AG04449 (cell line): ENCODE measurements at regions not wholly inside any gene's neighbourhood (a gene's known extent, or its start where the extent isn't known, plus 50 kb on each side); places are given as distances from the start of the nearest gene placed in this dataset.

Experiments
- CTCF ChIA-PET: fragments of 350-600 bp; formaldehyde crosslinking; extraction: SDS; loops from one replicate; lab custom pipeline; 2021; ENCODE audit warnings: antibody characterized with exemption; lab: Yijun Ruan, JAX
- POLR2A ChIA-PET: fragments of 400-600, 350-600 bp; formaldehyde crosslinking; extraction: SDS; loops from one replicate; lab custom pipeline; 2020; ENCODE audit warnings: antibody characterized with exemption, inconsistent platforms; lab: Yijun Ruan, JAX
- DNase-seq: peaks from one replicate; pipeline ENCODE4 v3.0.0-alpha.2; 2010; ENCODE audit warnings: low read depth, low spot score
- H3K4me3 ChIP-seq: 2 replicates; pipeline ENCODE4 v1.5.1; 2011; ENCODE audit warnings: low read depth, mild to moderate bottlenecking, control low read depth, low read length
- TF ChIP-seq, protein P1 (sequence below): IDR thresholded peaks from one replicate; pipeline ENCODE4 v1.5.1; 2011; ENCODE audit warnings: mild to moderate bottlenecking, moderate library complexity, low read length, control low read depth, inconsistent platforms; ENCODE audit not compliant: insufficient read depth; ENCODE audit errors: missing control alignments

DNA sequence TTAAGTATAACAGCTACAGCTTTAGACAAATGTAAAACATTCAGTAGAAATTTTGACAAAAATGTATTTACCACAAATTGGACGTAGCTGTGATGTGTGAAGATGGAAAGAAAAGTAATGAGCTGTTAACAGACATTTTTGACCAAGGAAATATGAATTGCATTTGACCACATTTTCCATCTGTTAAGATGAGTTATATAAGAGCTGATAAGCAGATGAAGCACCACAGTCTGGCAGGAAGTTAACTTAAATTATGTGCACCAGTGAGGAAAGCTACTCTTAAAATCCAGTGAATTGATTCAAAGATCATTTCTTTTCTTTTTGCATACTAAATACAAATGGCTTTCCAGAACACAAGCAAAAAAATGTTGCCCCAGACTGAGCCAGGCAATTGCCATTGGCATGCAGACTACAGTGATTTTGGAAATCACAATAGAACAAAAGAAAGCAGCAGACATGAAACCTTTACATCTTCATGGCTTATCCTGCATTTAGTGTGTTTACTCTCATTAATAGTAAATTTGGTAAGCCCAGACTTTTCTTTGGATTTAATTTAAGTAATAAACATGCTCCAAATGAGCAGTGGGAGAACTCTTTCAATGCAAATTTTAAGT, 493.7 kb downstream of the TMX3 start:
- CTCF ChIA-PET, result interaction anchor here (0.9 kb wide), 1 partner anchor 62 kb away, joined by 3 read pairs; no protein-coding TSS in a partner anchor
- no peak overlapping the region for H3K4me3 ChIP-seq
- no peak for DNase-seq
- POLR2A ChIA-PET, result interaction anchor here (0.5 kb wide), 1 partner anchor 372 kb away, joined by 3 read pairs; no protein-coding TSS in a partner anchor
- TF ChIP-seq, protein P1, sequence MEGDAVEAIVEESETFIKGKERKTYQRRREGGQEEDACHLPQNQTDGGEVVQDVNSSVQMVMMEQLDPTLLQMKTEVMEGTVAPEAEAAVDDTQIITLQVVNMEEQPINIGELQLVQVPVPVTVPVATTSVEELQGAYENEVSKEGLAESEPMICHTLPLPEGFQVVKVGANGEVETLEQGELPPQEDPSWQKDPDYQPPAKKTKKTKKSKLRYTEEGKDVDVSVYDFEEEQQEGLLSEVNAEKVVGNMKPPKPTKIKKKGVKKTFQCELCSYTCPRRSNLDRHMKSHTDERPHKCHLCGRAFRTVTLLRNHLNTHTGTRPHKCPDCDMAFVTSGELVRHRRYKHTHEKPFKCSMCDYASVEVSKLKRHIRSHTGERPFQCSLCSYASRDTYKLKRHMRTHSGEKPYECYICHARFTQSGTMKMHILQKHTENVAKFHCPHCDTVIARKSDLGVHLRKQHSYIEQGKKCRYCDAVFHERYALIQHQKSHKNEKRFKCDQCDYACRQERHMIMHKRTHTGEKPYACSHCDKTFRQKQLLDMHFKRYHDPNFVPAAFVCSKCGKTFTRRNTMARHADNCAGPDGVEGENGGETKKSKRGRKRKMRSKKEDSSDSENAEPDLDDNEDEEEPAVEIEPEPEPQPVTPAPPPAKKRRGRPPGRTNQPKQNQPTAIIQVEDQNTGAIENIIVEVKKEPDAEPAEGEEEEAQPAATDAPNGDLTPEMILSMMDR, result no peak

DNA sequence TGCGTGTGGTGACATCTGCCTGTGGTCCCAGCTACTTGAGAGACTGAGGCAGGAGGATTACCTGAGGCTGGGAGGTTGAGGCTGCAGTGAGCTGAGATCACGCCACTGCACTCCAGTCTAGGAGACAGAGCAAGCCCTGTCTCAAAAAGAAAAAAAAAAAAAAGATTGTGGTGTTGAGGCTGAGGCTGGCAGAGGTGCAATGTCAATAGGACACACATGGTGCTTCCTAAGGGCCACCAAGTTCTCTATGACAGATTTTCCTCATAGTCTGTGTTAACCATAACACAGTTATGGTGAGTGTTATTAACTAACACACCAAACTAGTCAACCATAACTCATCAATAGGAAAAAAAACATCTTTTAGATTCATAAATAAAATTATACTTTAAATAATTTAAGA, 494.4 kb downstream of the TMX3 start:
- ChIA-PET CTCF (no interaction called here), POLR2A (no interaction called here)
- TF ChIP-seq, protein P1, result no peak
- H3K4me3 ChIP-seq, result no peak overlapping the region
- no peak for DNase-seq

DNA sequence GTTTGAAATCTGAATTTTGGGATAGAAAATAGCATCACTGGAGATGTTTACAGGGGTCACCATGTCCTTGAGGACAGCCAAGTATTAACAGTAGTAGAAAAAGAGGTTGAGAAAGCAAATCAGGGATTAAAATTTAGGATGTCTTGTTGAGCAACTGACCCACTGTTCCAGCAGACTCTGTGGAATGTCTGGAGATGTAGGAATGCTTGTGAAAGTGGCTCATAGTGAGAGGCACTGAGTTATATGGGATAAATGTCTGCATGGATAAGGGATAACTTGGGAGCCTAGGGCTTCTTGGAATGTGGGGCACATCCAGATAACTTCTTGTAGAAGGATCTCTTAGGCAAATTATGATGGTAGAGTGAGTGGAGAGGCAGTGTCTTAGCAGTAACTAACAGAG, 495.0 kb downstream of the TMX3 start:
- POLR2A ChIA-PET, result no interaction called here
- CTCF ChIA-PET, result no interaction called here

DNA sequence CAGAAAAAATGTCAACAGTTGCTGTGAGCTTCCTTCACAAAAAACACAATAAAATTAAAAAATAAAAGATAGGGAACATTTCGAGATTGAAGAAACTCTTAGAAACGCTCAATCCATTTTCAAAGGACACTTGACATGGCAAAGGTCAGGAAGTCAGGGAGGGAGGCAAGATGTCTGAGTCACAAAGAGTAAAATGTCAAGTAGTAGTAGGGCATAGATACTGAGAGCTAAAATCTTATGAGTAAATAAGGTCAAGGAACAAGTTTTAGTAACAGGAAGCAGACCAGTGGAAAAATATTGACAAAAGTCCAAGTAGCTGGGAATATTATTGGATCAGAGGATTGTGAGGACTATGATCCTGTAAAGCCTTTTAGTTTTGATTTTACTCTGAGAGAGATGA, 495.6 kb downstream of the TMX3 start:
- POLR2A ChIA-PET, result no interaction called here
- no peak overlapping the region for H3K4me3 ChIP-seq
- TF ChIP-seq, protein P1, result no peak
- no peak for DNase-seq
- CTCF ChIA-PET, result interaction anchor here (0.8 kb wide), 1 partner anchor 13 kb away, joined by 3 read pairs; no protein-coding TSS in a partner anchor

More for the DNA sequence above, 495.0 kb downstream of the TMX3 start:
- DNase-seq, result peak; percentile 78
- no peak overlapping the region for H3K4me3 ChIP-seq
- TF ChIP-seq, protein P1, result no peak

DNA sequence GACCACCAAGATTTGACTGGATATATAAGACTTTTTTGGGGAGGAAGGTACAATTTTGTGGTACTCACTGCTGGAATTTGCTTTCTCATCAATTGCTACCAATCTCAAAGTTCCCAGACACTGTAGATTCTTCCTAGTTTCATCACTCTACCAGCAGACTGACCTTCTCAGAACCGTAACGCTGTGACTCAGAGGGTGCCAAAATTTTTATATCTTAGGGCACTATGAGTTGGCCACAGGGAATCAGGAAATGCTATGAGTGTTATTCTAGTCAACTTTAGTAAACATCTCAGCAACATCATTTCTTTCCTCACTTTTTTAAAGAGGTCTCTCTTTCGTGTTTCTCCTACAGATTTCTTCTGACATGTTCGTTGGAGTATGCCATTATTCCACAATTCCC, 499.0 kb downstream of the TMX3 start:
- TF ChIP-seq, protein P1, result no peak
- peak; percentile 69 for DNase-seq
- ChIA-PET POLR2A (no interaction called here), CTCF (no interaction called here)
- H3K4me3 ChIP-seq, result no peak overlapping the region

DNA sequence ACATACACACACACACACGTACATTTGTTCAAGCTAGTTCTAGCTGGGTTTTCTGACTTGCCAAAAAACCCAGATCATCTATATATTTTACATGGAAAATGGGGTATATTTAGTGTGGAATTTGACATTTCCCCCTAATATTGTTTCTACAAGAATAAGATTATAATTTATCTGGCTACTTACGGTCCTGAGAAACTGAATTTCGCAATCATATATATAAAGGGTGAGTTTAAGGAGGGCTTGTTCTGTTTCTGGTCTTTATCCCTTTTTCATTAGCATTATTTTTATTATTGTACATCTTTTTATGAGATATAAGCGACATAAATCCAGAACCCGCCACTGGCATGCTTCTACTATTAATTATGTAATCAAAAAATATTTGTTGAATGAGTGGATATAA, 528.9 kb downstream of the TMX3 start:
- CTCF ChIA-PET, result interaction anchor here (0.7 kb wide), 1 partner anchor 255 kb away, joined by 3 read pairs; no protein-coding TSS in a partner anchor
- TF ChIP-seq, protein P1, result no peak
- POLR2A ChIA-PET, result no interaction called here
- H3K4me3 ChIP-seq, result no peak overlapping the region
- DNase-seq, result no peak
